H9 (cell line): ENCODE measurements at regions not wholly inside any gene's neighbourhood (a gene's known extent, or its start where the extent isn't known, plus 50 kb on each side); places are given as distances from the start of the nearest gene placed in this dataset.

Experiments used
- DNase-seq: peaks from one replicate; pipeline ENCODE4 v3.0.0-alpha.2; 2017
- H2AFZ ChIP-seq: one replicate; pipeline ENCODE4 v1.6.1; 2013; ENCODE audit warnings: mild to moderate bottlenecking, low read length, control low read depth, moderate library complexity
- H2AK5ac ChIP-seq: 2 replicates; pipeline ENCODE4 v1.6.1; 2013; ENCODE audit warnings: low read length, control low read depth, mixed read lengths; ENCODE audit not compliant: insufficient read length
- H2BK120ac ChIP-seq: one replicate; pipeline ENCODE4 v1.6.1; 2013; ENCODE audit warnings: low read depth, mild to moderate bottlenecking, low read length, control low read depth, inconsistent platforms; ENCODE audit not compliant: poor library complexity, severe bottlenecking
- H2BK12ac ChIP-seq: 2 replicates; pipeline ENCODE4 v1.6.1; 2013; ENCODE audit warnings: low read length, control low read depth, mixed read lengths, low read depth; ENCODE audit not compliant: insufficient read length
- H2BK15ac ChIP-seq: 2 replicates; pipeline ENCODE4 v1.6.1; 2013; ENCODE audit warnings: low read depth, low read length, control low read depth
- H2BK20ac ChIP-seq: one replicate; pipeline ENCODE4 v1.6.1; 2013; ENCODE audit warnings: low read depth, mild to moderate bottlenecking, low read length, control low read depth, inconsistent platforms; ENCODE audit not compliant: poor library complexity, severe bottlenecking
- H2BK5ac ChIP-seq: 2 replicates; pipeline ENCODE4 v1.6.1; 2013; ENCODE audit warnings: low read length, control low read depth, mixed read lengths; ENCODE audit not compliant: insufficient read length
- H3K14ac ChIP-seq: 2 replicates; pipeline ENCODE4 v1.6.1; 2013; ENCODE audit warnings: low read length, control low read depth; ENCODE audit not compliant: insufficient read depth
- H3K18ac ChIP-seq: 2 replicates; pipeline ENCODE4 v1.6.1; 2013; ENCODE audit warnings: low read depth, mild to moderate bottlenecking, mixed read lengths, low read length, control low read depth; ENCODE audit not compliant: insufficient read length
- H3K23ac ChIP-seq: 2 replicates; pipeline ENCODE4 v1.6.1; 2013; ENCODE audit warnings: low read length, control low read depth, mixed read lengths, low read depth; ENCODE audit not compliant: insufficient read length
- H3K23me2 ChIP-seq: 2 replicates; pipeline ENCODE4 v1.6.1; 2013; ENCODE audit warnings: low read depth, mild to moderate bottlenecking, mixed read lengths, low read length, control low read depth; ENCODE audit not compliant: insufficient read length, poor library complexity, severe bottlenecking
- H3K27ac ChIP-seq: 2 replicates; pipeline ENCODE4 v1.5.1; 2013; ENCODE audit warnings: low read length, control low read depth, mixed read lengths, low read depth; ENCODE audit not compliant: insufficient read length
- H3K27me3 ChIP-seq: 2 replicates; pipeline ENCODE4 v1.6.1; 2013; ENCODE audit warnings: low read length, control low read depth, inconsistent platforms; ENCODE audit not compliant: insufficient read depth
- H3K4ac ChIP-seq: 2 replicates; pipeline ENCODE4 v1.6.1; 2013; ENCODE audit warnings: low read depth, mild to moderate bottlenecking, control low read depth, inconsistent platforms, low read length, moderate library complexity
- H3K4me1 ChIP-seq: 2 replicates; pipeline ENCODE4 v1.6.1; 2013; ENCODE audit warnings: low read length, control low read depth, inconsistent platforms; ENCODE audit not compliant: insufficient read depth
- H3K4me2 ChIP-seq: 2 replicates; pipeline ENCODE4 v1.6.1; 2013; ENCODE audit warnings: low read length, control low read depth, mixed read lengths; ENCODE audit not compliant: insufficient read length, insufficient read depth
- H3K56ac ChIP-seq: 2 replicates; pipeline ENCODE4 v1.6.1; 2013; ENCODE audit warnings: low read depth, mild to moderate bottlenecking, mixed read lengths, low read length, control low read depth; ENCODE audit not compliant: insufficient read length
- H3K79me1 ChIP-seq: 2 replicates; pipeline ENCODE4 v1.6.1; 2013; ENCODE audit warnings: low read depth, mild to moderate bottlenecking, moderate library complexity, low read length, control low read depth, inconsistent platforms; ENCODE audit not compliant: insufficient read depth, poor library complexity, severe bottlenecking
- H3K79me2 ChIP-seq: 2 replicates; pipeline ENCODE4 v1.6.1; 2013; ENCODE audit warnings: low read length, control low read depth, inconsistent platforms; ENCODE audit not compliant: insufficient read depth
- H3K9ac ChIP-seq: 2 replicates; pipeline ENCODE4 v1.6.1; 2013; ENCODE audit warnings: low read length, control low read depth, mixed read lengths; ENCODE audit not compliant: insufficient read length; ENCODE audit errors: extremely low read depth
- H3K9me3 ChIP-seq: one replicate; pipeline ENCODE4 v1.6.1; 2013; ENCODE audit warnings: low read depth, low read length, inconsistent platforms; ENCODE audit not compliant: control insufficient read depth
- H3T11ph ChIP-seq: one replicate; pipeline ENCODE4 v1.6.1; 2013; ENCODE audit warnings: mild to moderate bottlenecking, low read length, control low read depth, inconsistent platforms
- H4K20me1 ChIP-seq: one replicate; pipeline ENCODE4 v1.6.1; 2013; ENCODE audit not compliant: control insufficient read depth, insufficient read length, insufficient read depth
- H4K5ac ChIP-seq: 2 replicates; pipeline ENCODE4 v1.6.1; 2013; ENCODE audit warnings: low read depth, mild to moderate bottlenecking, mixed read lengths, low read length, control low read depth; ENCODE audit not compliant: insufficient read length
- H4K8ac ChIP-seq: replicated peaks from 2 replicates; pipeline ENCODE4 v1.6.1; 2013; ENCODE audit warnings: low read length, control low read depth, mixed read lengths, low read depth; ENCODE audit not compliant: insufficient read length
- H4K91ac ChIP-seq: 2 replicates; pipeline ENCODE4 v1.6.1; 2013; ENCODE audit warnings: low read depth, mild to moderate bottlenecking, moderate library complexity, mixed read lengths, low read length, control low read depth; ENCODE audit not compliant: insufficient read length
- H3K27ac Mint-ChIP-seq, 3 experiments: 2 replicates in 2 of 3; 3 replicates in 1 of 3; pipeline ENCODE4 v1.8.0; 2020 to 2021; ENCODE audit warnings: mixed read lengths in 3 of 3, mild to moderate bottlenecking in 1 of 3, moderate library complexity in 1 of 3
- H3K27me3 Mint-ChIP-seq: 2 replicates; pipeline ENCODE4 v1.8.0; 2021; ENCODE audit warnings: low read depth, mild to moderate bottlenecking, moderate library complexity, mixed read lengths
- H3K36me3 Mint-ChIP-seq, 3 experiments: 2 replicates in 2 of 3; 3 replicates in 1 of 3; pipeline ENCODE4 v1.8.0; 2020 to 2021; ENCODE audit warnings: low read depth in 3 of 3, mixed read lengths in 3 of 3; ENCODE audit not compliant: insufficient read depth in 1 of 3
- H3K4me1 Mint-ChIP-seq, 2 experiments: 2 replicates each; pipeline ENCODE4 v1.8.0; 2020; ENCODE audit warnings: mixed read lengths in 2 of 2
- H3K4me3 Mint-ChIP-seq, 2 experiments: 2 replicates in 1 of 2; 3 replicates in 1 of 2; pipeline ENCODE4 v1.8.0; 2020 to 2021; ENCODE audit warnings: mild to moderate bottlenecking in 2 of 2, mixed read lengths in 2 of 2, moderate library complexity in 1 of 2
- H3K9me3 Mint-ChIP-seq, 2 experiments: 2 replicates in 1 of 2; 3 replicates in 1 of 2; pipeline ENCODE4 v1.8.0; 2020; ENCODE audit warnings: mild to moderate bottlenecking in 2 of 2, mixed read lengths in 2 of 2, moderate library complexity in 1 of 2
- WGBS: extraction: QIAGEN DNeasy Blood & Tissue Kit; methylation state at CpG from one replicate; pipeline ENCODE4 v1.1.7; 2013; ENCODE audit warnings: missing lambda C conversion rate, low lambda C conversion rate, mixed read lengths; ENCODE audit not compliant: insufficient read length; ENCODE audit errors: extremely low coverage; 5-methylcytosine and 5-hydroxymethylcytosine counted together
- TF ChIP-seq, protein P1 (sequence below): fragments of 200-600 bp; sonication (generic); conservative IDR thresholded peaks from 3 replicates; pipeline ENCODE4 v1.8.0; 2021; ENCODE audit warnings: antibody characterized with exemption, mild to moderate bottlenecking

GRCh38 chr11:112357488-112357887, 96.8 kb upstream of the PLET1 start:
- Histone ChIP-seq H3K4ac (no peak overlapping the region), H3K9me3 (no peaks in the 10 kb centered on the region), H2BK15ac (no peak overlapping the region), H4K20me1 (no peaks in the 10 kb centered on the region), H3K4me2 (no peak overlapping the region), H3K79me1 (no peaks in the 10 kb centered on the region), H3K14ac (no peak overlapping the region), H4K8ac (no peak overlapping the region), H2BK12ac (no peak overlapping the region), H3T11ph (no peak overlapping the region), H3K23me2 (peaks cover 4% of the 10 kb centered on the region), H2BK120ac (no peak overlapping the region), H2BK5ac (no peak overlapping the region), H3K4me1 (no peaks in the 10 kb centered on the region; the same call in 1 of the 2 replicates), H3K79me2 (no peaks in the 10 kb centered on the region), H3K27ac (no peak overlapping the region), H3K9ac (no peak overlapping the region), H4K5ac (no peak overlapping the region), H4K91ac (no peak overlapping the region), H3K23ac (no peak overlapping the region), H2BK20ac (no peak overlapping the region), H3K56ac (no peak overlapping the region), H2AFZ (no peak overlapping the region), H3K27me3 (0 out of 2 replicates have a peak, but pooled peaks cover 4% of the 10 kb centered on the region), H3K18ac (no peak overlapping the region), H2AK5ac (no peak overlapping the region)
- H3K27ac Mint-ChIP-seq, result no peak overlapping the region
- H3K27me3 Mint-ChIP-seq, result peaks cover 2% of the 10 kb centered on the region; the same call in 1 of the 2 replicates
- WGBS, result no CpG with 5 or more reads among the region's 2 CpGs
- peaks cover 10 to 16% of the 10 kb centered on the region in 2 experiments for H3K4me1 Mint-ChIP-seq
- H3K36me3 Mint-ChIP-seq, result no peaks in the 10 kb centered on the region
- no peak overlapping the region for H3K4me3 Mint-ChIP-seq
- no peaks in the 10 kb centered on the region; a peak in 1 of 5 replicates for H3K9me3 Mint-ChIP-seq
- DNase-seq, result no peak
- TF ChIP-seq, protein P1, sequence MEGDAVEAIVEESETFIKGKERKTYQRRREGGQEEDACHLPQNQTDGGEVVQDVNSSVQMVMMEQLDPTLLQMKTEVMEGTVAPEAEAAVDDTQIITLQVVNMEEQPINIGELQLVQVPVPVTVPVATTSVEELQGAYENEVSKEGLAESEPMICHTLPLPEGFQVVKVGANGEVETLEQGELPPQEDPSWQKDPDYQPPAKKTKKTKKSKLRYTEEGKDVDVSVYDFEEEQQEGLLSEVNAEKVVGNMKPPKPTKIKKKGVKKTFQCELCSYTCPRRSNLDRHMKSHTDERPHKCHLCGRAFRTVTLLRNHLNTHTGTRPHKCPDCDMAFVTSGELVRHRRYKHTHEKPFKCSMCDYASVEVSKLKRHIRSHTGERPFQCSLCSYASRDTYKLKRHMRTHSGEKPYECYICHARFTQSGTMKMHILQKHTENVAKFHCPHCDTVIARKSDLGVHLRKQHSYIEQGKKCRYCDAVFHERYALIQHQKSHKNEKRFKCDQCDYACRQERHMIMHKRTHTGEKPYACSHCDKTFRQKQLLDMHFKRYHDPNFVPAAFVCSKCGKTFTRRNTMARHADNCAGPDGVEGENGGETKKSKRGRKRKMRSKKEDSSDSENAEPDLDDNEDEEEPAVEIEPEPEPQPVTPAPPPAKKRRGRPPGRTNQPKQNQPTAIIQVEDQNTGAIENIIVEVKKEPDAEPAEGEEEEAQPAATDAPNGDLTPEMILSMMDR, result no peak
